Endothelial cell of umbilical vein (primary cell): ENCODE measurements at regions not wholly inside any gene's neighbourhood (a gene's known extent, or its start where the extent isn't known, plus 50 kb on each side); places are given as distances from the start of the nearest gene placed in this dataset.

Experiments used
- BruUV-seq: library from RNA; stranded (reverse); fragments of 400-500 nt; replicated peaks from 2 replicates; lab custom pipeline; 2021; lab: Mats Ljungman, UMichigan
- CTCF ChIA-PET: fragments of 300-600, 350-600 bp; sonication (Branson Sonifier 250); formaldehyde crosslinking; loops from one replicate; lab custom pipeline; 2021; ENCODE audit warnings: antibody characterized with exemption, inconsistent platforms; lab: Charles Lee
- POLR2A ChIA-PET: fragments of 300-600, 350-600 bp; sonication (Branson Sonifier 250); formaldehyde crosslinking; loops from one replicate; lab custom pipeline; 2021; ENCODE audit warnings: antibody characterized with exemption, inconsistent platforms; lab: Charles Lee
- DNase-seq: peaks from one replicate; pipeline ENCODE4 v3.0.0-alpha.2; 2011; ENCODE audit warnings: low read depth, low spot score
- FAIRE-seq: peaks from 2 replicates; lab custom pipeline; 2011; peaks lifted over from hg19 to GRCh38; lab: Jason Lieb, UNC
- H2AFZ ChIP-seq: 2 replicates; pipeline ENCODE4 v1.6.0; 2012; ENCODE audit warnings: low read depth, low read length, control low read depth, inconsistent platforms
- H3K27ac ChIP-seq: 2 replicates; pipeline ENCODE4 v1.5.1; 2011; ENCODE audit warnings: low read depth, mild to moderate bottlenecking, control low read depth, low read length, moderate library complexity; ENCODE audit not compliant: insufficient read depth
- H3K27me3 ChIP-seq, 2 experiments: 2 replicates each; pipeline versions ENCODE4 v1.6.0 to v1.6.1; 2011; ENCODE audit warnings: low read length in 2 of 2, mixed read lengths in 1 of 2; ENCODE audit not compliant: control insufficient read depth in 2 of 2, insufficient read depth in 2 of 2
- H3K36me3 ChIP-seq, 2 experiments: 2 replicates in 1 of 2; 3 replicates in 1 of 2; pipeline ENCODE4 v1.5.1; 2011; ENCODE audit warnings: low read length in 2 of 2, mild to moderate bottlenecking in 1 of 2, moderate library complexity in 1 of 2; ENCODE audit not compliant: control insufficient read depth in 2 of 2, insufficient read depth in 2 of 2; ENCODE audit errors: extremely low read depth in 1 of 2
- H3K4me1 ChIP-seq: 3 replicates; pipeline ENCODE4 v1.5.1; 2011; ENCODE audit warnings: mild to moderate bottlenecking, low read length; ENCODE audit not compliant: control insufficient read depth, insufficient read depth; ENCODE audit errors: extremely low read depth
- H3K4me2 ChIP-seq: 2 replicates; pipeline ENCODE4 v1.6.1; 2011; ENCODE audit warnings: low read length, control low read depth, mixed read lengths; ENCODE audit not compliant: insufficient read depth
- H3K4me3 ChIP-seq, 3 experiments: fragments of 200-600 bp in 1 of 3; sonication (generic), shearing (Covaris generic) in 1 of 3; replicated peaks in 1 of 3; 2 replicates each; pipeline ENCODE4 v1.5.1; 2011 to 2016; ENCODE audit warnings: control low read depth in 3 of 3, low read length in 3 of 3, mild to moderate bottlenecking in 2 of 3, inconsistent platforms in 1 of 3, low read depth in 1 of 3, moderate library complexity in 1 of 3; ENCODE audit not compliant: insufficient read depth in 1 of 3
- H3K79me2 ChIP-seq: 2 replicates; pipeline ENCODE4 v1.6.0; 2012; ENCODE audit warnings: low read length, inconsistent platforms; ENCODE audit not compliant: control insufficient read depth, insufficient read depth
- H3K9ac ChIP-seq: replicated peaks from 2 replicates; pipeline ENCODE3; 2011; ENCODE audit warnings: low read length, control low read depth; ENCODE audit not compliant: insufficient read depth; ENCODE audit errors: extremely low read depth
- H3K9me1 ChIP-seq: replicated peaks from 3 replicates; pipeline ENCODE4 v1.6.0; 2011; ENCODE audit warnings: mild to moderate bottlenecking, low read length; ENCODE audit not compliant: control insufficient read depth, insufficient read depth; ENCODE audit errors: extremely low read depth
- H3K9me3 ChIP-seq: replicated peaks from 2 replicates; pipeline ENCODE4 v1.5.1; 2012; ENCODE audit warnings: low read length, inconsistent platforms; ENCODE audit not compliant: control insufficient read depth, insufficient read depth
- H4K20me1 ChIP-seq: replicated peaks from 2 replicates; pipeline ENCODE3; 2011; ENCODE audit warnings: mild to moderate bottlenecking, low read length; ENCODE audit not compliant: control insufficient read depth, insufficient read depth; ENCODE audit errors: extremely low read depth
- EZH2 ChIP-seq: IDR thresholded peaks from 2 replicates; pipeline ENCODE4 v1.6.1; 2012; ENCODE audit warnings: borderline replicate concordance, low read depth, mild to moderate bottlenecking, moderate library complexity, low read length, inconsistent platforms; ENCODE audit not compliant: severe bottlenecking
- FOS ChIP-seq: IDR thresholded peaks from 2 replicates; pipeline ENCODE4 v1.6.1; 2011; ENCODE audit warnings: mild to moderate bottlenecking, low read length, moderate library complexity, borderline replicate concordance; ENCODE audit not compliant: insufficient read depth
- GATA2 ChIP-seq: IDR thresholded peaks from 2 replicates; pipeline ENCODE4 v1.7.0; 2011; ENCODE audit warnings: low read depth, mild to moderate bottlenecking, moderate library complexity, mixed read lengths, low read length; ENCODE audit not compliant: insufficient read length, insufficient read depth
- JUN ChIP-seq: IDR thresholded peaks from 2 replicates; pipeline ENCODE4 v1.6.1; 2011; ENCODE audit warnings: borderline replicate concordance, low read depth; ENCODE audit not compliant: insufficient read length, insufficient read depth
- MYC ChIP-seq: IDR thresholded peaks from one replicate; pipeline ENCODE4 v1.6.1; 2011; ENCODE audit warnings: mild to moderate bottlenecking, low read depth, low read length
- POLR2A ChIP-seq: IDR thresholded peaks from 2 replicates; pipeline ENCODE4 v1.6.1; 2012; ENCODE audit warnings: low read depth, mild to moderate bottlenecking, control low read depth, low read length
- POLR2AphosphoS5 ChIP-seq: IDR thresholded peaks from 2 replicates; pipeline ENCODE4 v1.6.1; 2012; ENCODE audit warnings: low read depth, mild to moderate bottlenecking, control low read depth, low read length, moderate library complexity; ENCODE audit not compliant: insufficient read depth
- dilution Hi-C: fragments of 300-500 bp; cut with MboI; formaldehyde crosslinking; loops from one replicate; pipeline ENCODE4 v1.15.0; 2019; ENCODE audit warnings: low sequenced_read_pairs; ENCODE audit not compliant: extremely low pct_ligation_motif_present
- intact Hi-C: fragments of 100-400 bp; cut with micrococcal nuclease; formaldehyde crosslinking; loops from one replicate; pipeline ENCODE4 v1.10.0; 2022
- TF ChIP-seq, protein P1 (sequence below), 2 donors: IDR thresholded peaks; 1 replicate in 1 of 2; 2 replicates in 1 of 2; pipeline ENCODE4 v1.5.1; 2011; ENCODE audit warnings: low read length in 2 of 2, mild to moderate bottlenecking in 2 of 2, moderate library complexity in 2 of 2, control low read depth in 1 of 2, inconsistent platforms in 1 of 2, low read depth in 1 of 2; ENCODE audit not compliant: insufficient read depth in 1 of 2; ENCODE audit errors: extremely low read depth in 1 of 2
- TF ChIP-seq, protein P2 (sequence below): IDR thresholded peaks from 2 replicates; pipeline ENCODE4 v1.6.1; 2011; ENCODE audit not compliant: insufficient read depth, insufficient read length

DNA sequence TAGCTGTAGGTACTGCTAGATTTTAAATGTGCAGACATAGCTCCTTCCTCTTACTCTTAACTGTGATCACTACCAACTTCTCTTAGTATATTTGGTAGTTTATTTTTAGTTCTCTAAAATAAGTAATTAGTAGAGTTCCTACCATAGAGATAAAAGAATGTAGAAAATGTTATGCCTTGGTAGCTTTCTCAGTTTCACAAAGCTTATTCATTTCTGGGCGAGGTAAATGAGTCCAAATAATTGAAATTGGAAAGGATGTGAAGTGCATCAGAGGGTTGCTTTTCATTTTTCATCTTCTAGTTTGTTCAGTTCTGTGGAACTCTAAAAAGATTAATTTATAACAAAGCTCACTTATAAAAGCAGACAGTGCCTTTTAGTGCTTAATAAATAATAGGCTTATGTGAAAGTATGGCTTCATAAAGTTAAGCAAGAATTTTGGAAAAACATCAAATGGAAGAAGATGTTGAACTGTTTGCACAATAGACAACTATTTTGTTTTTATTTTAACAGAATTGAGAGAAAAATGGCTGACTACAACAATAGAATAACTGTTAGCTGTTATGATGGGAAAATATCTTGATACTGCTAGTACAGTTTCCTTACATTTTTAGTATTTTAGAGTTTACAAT, 303.7 kb downstream of the UTRN start:
- no peak for DNase-seq
- dilution Hi-C loops = no loop called here
- H4K20me1 ChIP-seq = peaks cover 8% of the 10 kb centered on the region
- H3K27me3 ChIP-seq = no peaks in the 10 kb centered on the region
- FAIRE-seq = no peak
- H3K9me1 ChIP-seq = no peaks in the 10 kb centered on the region
- no peak overlapping the region for H3K27ac ChIP-seq
- ChIA-PET POLR2A (no interaction called here), CTCF (interaction anchor here (2.3 to 2.7 kb wide), 2 partner anchors 11 to 549 kb away, joined by 6 to 10 read pairs; no protein-coding TSS in a partner anchor)
- intact Hi-C loops = loop anchor here (5.0 to 10.0 kb wide), 4 partner anchors 256 to 1113 kb away; no protein-coding TSS in a partner anchor
- H3K36me3 ChIP-seq = peaks cover 3 to 8% of the 10 kb centered on the region in 2 experiments
- no peaks in the 10 kb centered on the region for H3K4me1 ChIP-seq
- no peaks in the 10 kb centered on the region for H3K79me2 ChIP-seq
- no peak overlapping the region for H3K4me2 ChIP-seq
- H2AFZ ChIP-seq = no peak overlapping the region
- H3K9me3 ChIP-seq = no peaks in the 10 kb centered on the region
- H3K4me3 ChIP-seq = no peak overlapping the region
- TF ChIP-seq POLR2AphosphoS5 (no peak), POLR2A (no peak), JUN (no peak), GATA2 (no peak), MYC (no peak), EZH2 (no peak), FOS (no peak)
- TF ChIP-seq, protein P1, sequence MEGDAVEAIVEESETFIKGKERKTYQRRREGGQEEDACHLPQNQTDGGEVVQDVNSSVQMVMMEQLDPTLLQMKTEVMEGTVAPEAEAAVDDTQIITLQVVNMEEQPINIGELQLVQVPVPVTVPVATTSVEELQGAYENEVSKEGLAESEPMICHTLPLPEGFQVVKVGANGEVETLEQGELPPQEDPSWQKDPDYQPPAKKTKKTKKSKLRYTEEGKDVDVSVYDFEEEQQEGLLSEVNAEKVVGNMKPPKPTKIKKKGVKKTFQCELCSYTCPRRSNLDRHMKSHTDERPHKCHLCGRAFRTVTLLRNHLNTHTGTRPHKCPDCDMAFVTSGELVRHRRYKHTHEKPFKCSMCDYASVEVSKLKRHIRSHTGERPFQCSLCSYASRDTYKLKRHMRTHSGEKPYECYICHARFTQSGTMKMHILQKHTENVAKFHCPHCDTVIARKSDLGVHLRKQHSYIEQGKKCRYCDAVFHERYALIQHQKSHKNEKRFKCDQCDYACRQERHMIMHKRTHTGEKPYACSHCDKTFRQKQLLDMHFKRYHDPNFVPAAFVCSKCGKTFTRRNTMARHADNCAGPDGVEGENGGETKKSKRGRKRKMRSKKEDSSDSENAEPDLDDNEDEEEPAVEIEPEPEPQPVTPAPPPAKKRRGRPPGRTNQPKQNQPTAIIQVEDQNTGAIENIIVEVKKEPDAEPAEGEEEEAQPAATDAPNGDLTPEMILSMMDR (IDR thresholded peaks at IDR 0.05; ENCODE audit: extremely low read depth in 1 of 2, insufficient read depth in 1 of 2, low read depth in 1 of 2, low read length in 2 of 2) = no peak
- TF ChIP-seq, protein P2, sequence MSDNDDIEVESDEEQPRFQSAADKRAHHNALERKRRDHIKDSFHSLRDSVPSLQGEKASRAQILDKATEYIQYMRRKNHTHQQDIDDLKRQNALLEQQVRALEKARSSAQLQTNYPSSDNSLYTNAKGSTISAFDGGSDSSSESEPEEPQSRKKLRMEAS = no peak
- BruUV-seq = no TSS peak
- H3K9ac ChIP-seq = no peak overlapping the region
